HT-29 (cell line): ENCODE measurements at regions not wholly inside any gene's neighbourhood (a gene's known extent, or its start where the extent isn't known, plus 50 kb on each side); places are given as distances from the start of the nearest gene placed in this dataset. TPM values are rescaled to one million over a fixed set of nuclear protein-coding genes. Genes with fewer than 3 reads are reported as not detected.
"Not testable (repeated sequence)": the region's sequence is repeated elsewhere in the genome, so short reads cannot be mapped to it uniquely, and the experiment has no call there.

Source experiments
- DNase-seq: peaks from one replicate; pipeline ENCODE4 v3.0.0-alpha.2; 2015; ENCODE audit warnings: low spot score
- small RNA-seq: library from RNA; depleted of rRNA; stranded (forward); fragments of <200 nt; gene quantifications from one replicate; pipeline ENCODE3, GENCODE V24; 2014

- DNase-seq = no peak
Measured at GRCh38 chrX:73944563-73944908, 92.0 kb upstream of the XIST start.

- peak; percentile 93 for DNase-seq
Measured at GRCh38 chrX:73943693-73944562, 91.4 kb upstream of the XIST start.

- no peak for DNase-seq
Measured at GRCh38 chrX:73940893-73941470, 88.5 kb upstream of the XIST start.

- not testable (repeated sequence) for DNase-seq
Measured at GRCh38 chrX:73937843-73938242, 85.3 kb upstream of the XIST start.

GRCh38 chrX:73932522-73932921 lies 80.0 kb upstream of the XIST start:
- DNase-seq = no peak

GRCh38 chrX:73930300-73930699 lies 77.8 kb upstream of the XIST start:
- no peak for DNase-seq

- DNase-seq = no peak
Measured at GRCh38 chrX:73922856-73923455, 70.4 kb upstream of the XIST start.

- peak; percentile 48 for DNase-seq
Measured at GRCh38 chrX:73916931-73917667, 64.6 kb upstream of the XIST start.

GRCh38 chrX:73916489-73916888 lies 64.0 kb upstream of the XIST start:
- DNase-seq = no peak

GRCh38 chrX:73914792-73915191 lies 62.3 kb upstream of the XIST start:
- not testable (repeated sequence) for DNase-seq

GRCh38 chrX:73913580-73913979 lies 61.1 kb upstream of the XIST start:
- peak; percentile 12 for DNase-seq

GRCh38 chrX:73911946-73912345 lies 59.4 kb upstream of the XIST start:
- not testable (repeated sequence) for DNase-seq

GRCh38 chrX:73905749-73906374 lies 53.3 kb upstream of the XIST start:
- not testable (repeated sequence) for DNase-seq

- DNase-seq = no peak
Measured at GRCh38 chrX:73903941-73904340, 51.4 kb upstream of the XIST start.

Small RNA genes in the stretch of these regions (small RNA-seq; reads per million reads assigned to genes)
- gene ATP5MDP1 (0.50 reads per million), gene DDX3P2 (not detected), gene MIR374B (1.8 reads per million, percentile 61 among the genes with 10 or more reads in this experiment), gene MIR421 (19.2 reads per million, percentile 92 among the genes with 10 or more reads in this experiment), gene RF02124 (not detected), gene RF02125 (not detected)
